IMR-90 (cell line): ENCODE measurements at regions not wholly inside any gene's neighbourhood (a gene's known extent, or its start where the extent isn't known, plus 50 kb on each side); places are given as distances from the start of the nearest gene placed in this dataset.

Experiments
- ATAC-seq: fragments of 200-7000 bp; cut with Tn5 transposase; 2 replicates; pipeline ENCODE4 v1.9.1; 2020; ENCODE audit warnings: low read depth, mild to moderate bottlenecking, moderate library complexity
- BruUV-seq: library from RNA; stranded (reverse); fragments of 400-500 nt; replicated peaks from 2 replicates; lab custom pipeline; 2021; lab: Mats Ljungman, UMichigan
- CTCF ChIA-PET: fragments of 300-600 bp; formaldehyde crosslinking; extraction: SDS; loops from one replicate; lab custom pipeline; 2021; ENCODE audit warnings: antibody characterized with exemption; lab: Yijun Ruan, JAX
- POLR2A ChIA-PET: fragments of 300-600 bp; sonication (Branson Sonifier 250); formaldehyde crosslinking; loops from one replicate; lab custom pipeline; 2022; ENCODE audit warnings: antibody characterized with exemption; ENCODE audit not compliant: unreplicated experiment; lab: Charles Lee
- DNase-seq: peaks from one replicate; pipeline ENCODE4 v3.0.0; 2013
- H2AFZ ChIP-seq: replicated peaks from 2 replicates; pipeline ENCODE3; 2013; ENCODE audit warnings: low read length, mild to moderate bottlenecking; ENCODE audit not compliant: poor library complexity
- H2AK5ac ChIP-seq: 2 replicates; pipeline ENCODE4 v1.6.1; 2013; ENCODE audit warnings: low read depth, low read length, inconsistent platforms
- H2AK9ac ChIP-seq: replicated peaks from 2 replicates; pipeline ENCODE3; 2013; ENCODE audit warnings: mild to moderate bottlenecking, low read depth, low read length, moderate library complexity; ENCODE audit not compliant: poor library complexity
- H2BK120ac ChIP-seq: 2 replicates; pipeline ENCODE4 v1.6.1; 2013; ENCODE audit warnings: low read depth, low read length, inconsistent platforms
- H2BK15ac ChIP-seq: 3 replicates; pipeline ENCODE4 v1.6.1; 2013; ENCODE audit warnings: low read depth, low read length, inconsistent platforms
- H2BK20ac ChIP-seq: 2 replicates; pipeline ENCODE4 v1.6.1; 2013; ENCODE audit warnings: low read depth, mild to moderate bottlenecking, inconsistent platforms, low read length, moderate library complexity
- H2BK5ac ChIP-seq: 2 replicates; pipeline ENCODE4 v1.6.1; 2013; ENCODE audit warnings: mild to moderate bottlenecking, low read depth, low read length, inconsistent platforms; ENCODE audit not compliant: poor library complexity, severe bottlenecking
- H3K14ac ChIP-seq: replicated peaks from 2 replicates; pipeline ENCODE4 v1.6.1; 2013; ENCODE audit warnings: low read depth, low read length, inconsistent platforms
- H3K18ac ChIP-seq: 2 replicates; pipeline ENCODE4 v1.6.1; 2013; ENCODE audit warnings: low read depth, low read length, control low read depth
- H3K23ac ChIP-seq: 2 replicates; pipeline ENCODE4 v1.6.1; 2013; ENCODE audit warnings: low read depth, low read length, inconsistent platforms
- H3K27ac ChIP-seq: 2 replicates; pipeline ENCODE4 v1.5.1; 2013; ENCODE audit warnings: mild to moderate bottlenecking, control low read depth, low read length; ENCODE audit not compliant: insufficient read depth
- H3K27me3 ChIP-seq: 2 replicates; pipeline ENCODE4 v1.6.1; 2013; ENCODE audit warnings: low read length; ENCODE audit not compliant: control insufficient read depth, insufficient read depth
- H3K36me3 ChIP-seq: 2 replicates; pipeline ENCODE4 v1.6.1; 2013; ENCODE audit warnings: low read length, mixed read lengths; ENCODE audit not compliant: control insufficient read depth, insufficient read depth
- H3K4ac ChIP-seq: 2 replicates; pipeline ENCODE4 v1.6.1; 2013; ENCODE audit warnings: low read depth, low read length, inconsistent platforms
- H3K4me1 ChIP-seq: 2 replicates; pipeline ENCODE4 v1.6.1; 2013; ENCODE audit warnings: low read length, mixed read lengths; ENCODE audit not compliant: control insufficient read depth, insufficient read depth
- H3K4me2 ChIP-seq: 2 replicates; pipeline ENCODE4 v1.6.1; 2013; ENCODE audit warnings: low read depth, mild to moderate bottlenecking, control low read depth, low read length, moderate library complexity
- H3K4me3 ChIP-seq: 2 replicates; pipeline ENCODE4 v1.5.1; 2013; ENCODE audit warnings: low read depth, mild to moderate bottlenecking, control low read depth, low read length, moderate library complexity; ENCODE audit not compliant: insufficient read depth
- H3K56ac ChIP-seq: 2 replicates; pipeline ENCODE4 v1.6.1; 2013; ENCODE audit warnings: low read length, inconsistent platforms; ENCODE audit not compliant: insufficient read depth; ENCODE audit errors: extremely low read depth
- H3K79me1 ChIP-seq, 2 experiments: 2 replicates each; pipeline ENCODE4 v1.6.1; 2013; ENCODE audit warnings: low read length in 2 of 2, inconsistent platforms in 1 of 2, low read depth in 1 of 2
- H3K9ac ChIP-seq: 2 replicates; pipeline ENCODE4 v1.6.1; 2013; ENCODE audit warnings: low read depth, low read length, control low read depth
- H3K9me1 ChIP-seq: 2 replicates; pipeline ENCODE4 v1.6.1; 2013; ENCODE audit warnings: low read length, inconsistent platforms; ENCODE audit not compliant: insufficient read depth
- H3K9me3 ChIP-seq: 2 replicates; pipeline ENCODE4 v1.6.1; 2013; ENCODE audit warnings: low read length; ENCODE audit not compliant: control insufficient read depth, insufficient read depth
- H4K20me1 ChIP-seq: 2 replicates; pipeline ENCODE4 v1.6.1; 2013; ENCODE audit warnings: low read length, inconsistent platforms; ENCODE audit not compliant: insufficient read depth
- H4K5ac ChIP-seq: 2 replicates; pipeline ENCODE4 v1.6.1; 2013; ENCODE audit warnings: mild to moderate bottlenecking, low read depth, low read length, control low read depth
- H4K8ac ChIP-seq, 2 experiments: 2 replicates each; pipeline ENCODE4 v1.6.1; 2013; ENCODE audit warnings: low read depth in 2 of 2, low read length in 2 of 2, control low read depth in 1 of 2, inconsistent platforms in 1 of 2
- H4K91ac ChIP-seq: 2 replicates; pipeline ENCODE4 v1.6.1; 2013; ENCODE audit warnings: low read depth, low read length, inconsistent platforms; ENCODE audit not compliant: insufficient read depth
- BHLHE40 ChIP-seq: fragments of 150-350 bp; IDR thresholded peaks from 2 replicates; pipeline ENCODE4 v1.6.1; 2016; ENCODE audit warnings: mild to moderate bottlenecking, low read depth, low read length
- CEBPB ChIP-seq: IDR thresholded peaks from 2 replicates; pipeline ENCODE4 v1.6.1; 2012; ENCODE audit warnings: low read depth, low read length, improper control_type of control experiment
- CHD1 ChIP-seq: IDR thresholded peaks from 2 replicates; pipeline ENCODE4 v1.6.1; 2012; ENCODE audit warnings: low read depth, low read length, improper control_type of control experiment
- FOS ChIP-seq: fragments of 150-350 bp; IDR thresholded peaks from 2 replicates; pipeline ENCODE4 v1.6.1; 2016; ENCODE audit warnings: low read depth, low read length
- MAZ ChIP-seq: IDR thresholded peaks from 2 replicates; pipeline ENCODE4 v1.6.1; 2012; ENCODE audit warnings: low read depth, mild to moderate bottlenecking, low read length, improper control_type of control experiment, moderate library complexity, borderline replicate concordance
- MXI1 ChIP-seq: IDR thresholded peaks from 2 replicates; pipeline ENCODE4 v1.6.1; 2012; ENCODE audit warnings: low read depth, mild to moderate bottlenecking, low read length, moderate library complexity, borderline replicate concordance
- NFE2L2 ChIP-seq: fragments of 150-350 bp; IDR thresholded peaks from 2 replicates; pipeline ENCODE4 v1.6.1; 2016; ENCODE audit warnings: low read depth, mild to moderate bottlenecking, low read length
- POLR2A ChIP-seq: IDR thresholded peaks from 2 replicates; pipeline ENCODE4 v1.6.1; 2012; ENCODE audit warnings: mild to moderate bottlenecking, low read depth, low read length
- RAD21 ChIP-seq: IDR thresholded peaks from 2 replicates; pipeline ENCODE4 v1.6.1; 2012; ENCODE audit warnings: low read length, improper control_type of control experiment
- RFX5 ChIP-seq: IDR thresholded peaks from 2 replicates; pipeline ENCODE4 v1.8.0; 2012; ENCODE audit warnings: low read depth, mild to moderate bottlenecking, low read length, moderate library complexity
- SMC3 ChIP-seq: fragments of 150-350 bp; IDR thresholded peaks from 2 replicates; pipeline ENCODE4 v1.6.1; 2016; ENCODE audit warnings: low read depth, mild to moderate bottlenecking, antibody characterized with exemption, low read length, moderate library complexity
- WGBS, 2 experiments: methylation state at CpG; one replicate each; pipeline versions ENCODE4 v1.1.5 to v1.1.7; 2013; ENCODE audit warnings: missing lambda C conversion rate in 2 of 2; ENCODE audit not compliant: insufficient read length in 1 of 2; ENCODE audit errors: extremely low coverage in 2 of 2; 5-methylcytosine and 5-hydroxymethylcytosine counted together
- dilution Hi-C: fragments of 300-500 bp; cut with HindIII; formaldehyde crosslinking; loops from one replicate; pipeline ENCODE4 v1.14.3; 2018; ENCODE audit warnings: low sequenced_read_pairs; ENCODE audit not compliant: unreplicated experiment
- in situ Hi-C: fragments of 300-500 bp; cut with MboI; formaldehyde crosslinking; loops from 3 replicates; pipeline ENCODE4 v1.14.3; 2019; ENCODE audit warnings: low sequenced_read_pairs, inconsistent platforms, mixed read lengths
- intact Hi-C: fragments of 100-400 bp; cut with micrococcal nuclease; formaldehyde crosslinking; loops from 2 replicates; pipeline ENCODE4 v1.10.0; 2022
- TF ChIP-seq, protein P1 (sequence below): fragments of 150-350 bp; IDR thresholded peaks from 2 replicates; pipeline ENCODE4 v1.6.1; 2016; ENCODE audit warnings: low read depth, mild to moderate bottlenecking, low read length, moderate library complexity, borderline replicate concordance
- TF ChIP-seq, protein P2 (sequence below): conservative IDR thresholded peaks from 2 replicates; pipeline ENCODE4 v1.5.1; 2012; ENCODE audit warnings: mild to moderate bottlenecking, low read depth, low read length, improper control_type of control experiment

DNA sequence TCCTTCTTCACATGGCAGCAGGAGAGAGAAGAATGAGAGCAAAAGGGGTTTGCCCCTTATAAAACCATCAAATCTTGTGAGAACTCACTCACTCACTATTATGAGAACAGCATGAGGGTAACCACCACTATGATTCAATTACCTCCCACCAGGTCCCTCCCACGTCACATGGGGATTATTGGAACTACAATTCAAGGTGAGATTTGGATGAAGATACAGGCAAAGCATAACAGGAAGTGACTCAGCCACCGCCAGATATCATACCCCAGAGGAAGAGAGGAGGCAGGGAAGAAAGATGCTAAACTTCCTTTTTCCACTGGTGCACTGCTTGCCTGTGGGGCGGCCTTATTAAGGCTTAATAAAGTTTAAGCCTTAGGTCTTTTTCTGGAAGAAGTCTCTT is 766.1 kb downstream of the KCTD8 start:
- Histone ChIP-seq H3K36me3 (no peaks in the 10 kb centered on the region), H2BK15ac (no peak overlapping the region), H3K79me1 (no peaks in the 10 kb centered on the region), H3K9ac (no peak overlapping the region), H2AFZ (no peak overlapping the region), H3K9me1 (no peaks in the 10 kb centered on the region), H3K4me3 (no peak overlapping the region), H3K14ac (no peak overlapping the region), H3K4me2 (no peak overlapping the region), H3K18ac (no peak overlapping the region), H3K27me3 (no peaks in the 10 kb centered on the region), H2AK9ac (no peak overlapping the region), H3K56ac (no peak overlapping the region), H3K27ac (no peak overlapping the region), H4K20me1 (no peaks in the 10 kb centered on the region), H2BK5ac (no peak overlapping the region), H3K9me3 (0 out of 2 replicates have a peak, but pooled peaks cover 2% of the 10 kb centered on the region), H4K8ac (no peak overlapping the region), H4K5ac (no peak overlapping the region), H2BK120ac (no peak overlapping the region), H3K4ac (no peak overlapping the region), H3K4me1 (no peaks in the 10 kb centered on the region), H3K23ac (no peak overlapping the region), H2BK20ac (no peak overlapping the region), H4K91ac (no peak overlapping the region), H2AK5ac (no peak overlapping the region)
- TF ChIP-seq, protein P1, sequence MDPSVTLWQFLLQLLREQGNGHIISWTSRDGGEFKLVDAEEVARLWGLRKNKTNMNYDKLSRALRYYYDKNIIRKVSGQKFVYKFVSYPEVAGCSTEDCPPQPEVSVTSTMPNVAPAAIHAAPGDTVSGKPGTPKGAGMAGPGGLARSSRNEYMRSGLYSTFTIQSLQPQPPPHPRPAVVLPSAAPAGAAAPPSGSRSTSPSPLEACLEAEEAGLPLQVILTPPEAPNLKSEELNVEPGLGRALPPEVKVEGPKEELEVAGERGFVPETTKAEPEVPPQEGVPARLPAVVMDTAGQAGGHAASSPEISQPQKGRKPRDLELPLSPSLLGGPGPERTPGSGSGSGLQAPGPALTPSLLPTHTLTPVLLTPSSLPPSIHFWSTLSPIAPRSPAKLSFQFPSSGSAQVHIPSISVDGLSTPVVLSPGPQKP: no peak
- TF ChIP-seq FOS (no peak), SMC3 (no peak), MAZ (no peak), CEBPB (no peak), RAD21 (no peak), NFE2L2 (no peak), CHD1 (no peak), BHLHE40 (no peak), POLR2A (no peak), RFX5 (no peak), MXI1 (no peak)
- TF ChIP-seq, protein P2, sequence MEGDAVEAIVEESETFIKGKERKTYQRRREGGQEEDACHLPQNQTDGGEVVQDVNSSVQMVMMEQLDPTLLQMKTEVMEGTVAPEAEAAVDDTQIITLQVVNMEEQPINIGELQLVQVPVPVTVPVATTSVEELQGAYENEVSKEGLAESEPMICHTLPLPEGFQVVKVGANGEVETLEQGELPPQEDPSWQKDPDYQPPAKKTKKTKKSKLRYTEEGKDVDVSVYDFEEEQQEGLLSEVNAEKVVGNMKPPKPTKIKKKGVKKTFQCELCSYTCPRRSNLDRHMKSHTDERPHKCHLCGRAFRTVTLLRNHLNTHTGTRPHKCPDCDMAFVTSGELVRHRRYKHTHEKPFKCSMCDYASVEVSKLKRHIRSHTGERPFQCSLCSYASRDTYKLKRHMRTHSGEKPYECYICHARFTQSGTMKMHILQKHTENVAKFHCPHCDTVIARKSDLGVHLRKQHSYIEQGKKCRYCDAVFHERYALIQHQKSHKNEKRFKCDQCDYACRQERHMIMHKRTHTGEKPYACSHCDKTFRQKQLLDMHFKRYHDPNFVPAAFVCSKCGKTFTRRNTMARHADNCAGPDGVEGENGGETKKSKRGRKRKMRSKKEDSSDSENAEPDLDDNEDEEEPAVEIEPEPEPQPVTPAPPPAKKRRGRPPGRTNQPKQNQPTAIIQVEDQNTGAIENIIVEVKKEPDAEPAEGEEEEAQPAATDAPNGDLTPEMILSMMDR: no peak
- POLR2A ChIA-PET: no interaction called here
- no TSS peak for BruUV-seq
- in situ Hi-C loops: no loop called here
- dilution Hi-C loops: no loop called here
- DNase-seq: no peak
- whole genome bisulfite sequencing, 2 experiments: no CpG with 5 or more reads among the region's 3 CpGs
- intact Hi-C loops: no loop called here
- CTCF ChIA-PET: no interaction called here
- no peak for ATAC-seq
